ENCODE measurements at regions not wholly inside any gene's neighbourhood (a gene's known extent, or its start where the extent isn't known, plus 50 kb on each side); places are given as distances from the start of the nearest gene placed in this dataset.

GRCh38 chr3:124413989-124414598 lies 316.2 kb upstream of the UMPS start:
- no peak for DNase-seq

GRCh38 chr3:124415446-124415960 lies 314.7 kb upstream of the UMPS start:
- no peak for DNase-seq

GRCh38 chr3:124419303-124419702 lies 310.9 kb upstream of the UMPS start:
- DNase-seq: no peak

- DNase-seq: no peak
These were observed 309.9 kb upstream of the UMPS start for GRCh38 chr3:124420392-124420791.

- DNase-seq: no peak
These were observed 307.4 kb upstream of the UMPS start for GRCh38 chr3:124422805-124423204.

GRCh38 chr3:124424396-124424795 lies 305.9 kb upstream of the UMPS start:
- DNase-seq: no peak

- no peak for DNase-seq
These were observed 304.3 kb upstream of the UMPS start for GRCh38 chr3:124425972-124426371.

- no peak for DNase-seq
These were observed 301.7 kb upstream of the UMPS start for GRCh38 chr3:124428372-124429128.

GRCh38 chr3:124429129-124429815 lies 301.0 kb upstream of the UMPS start:
- no peak for DNase-seq

GRCh38 chr3:124431331-124431994 lies 298.8 kb upstream of the UMPS start:
- DNase-seq: no peak

- no peak for DNase-seq
These were observed 296.1 kb upstream of the UMPS start for GRCh38 chr3:124434176-124434575.

- no peak for DNase-seq
These were observed 294.8 kb upstream of the UMPS start for GRCh38 chr3:124435467-124435866.

GRCh38 chr3:124438813-124439212 lies 291.4 kb upstream of the UMPS start:
- DNase-seq: no peak

- no peak for DNase-seq
These were observed 290.6 kb upstream of the UMPS start for GRCh38 chr3:124439603-124440002.

GRCh38 chr3:124441766-124442165 lies 288.5 kb upstream of the UMPS start:
- DNase-seq: no peak

- no peak for DNase-seq
These were observed 287.8 kb upstream of the UMPS start for GRCh38 chr3:124442463-124442862.

GRCh38 chr3:124443446-124443845 lies 286.8 kb upstream of the UMPS start:
- DNase-seq: no peak

GRCh38 chr3:124444075-124444474 lies 286.2 kb upstream of the UMPS start:
- no peak for DNase-seq

- DNase-seq: no peak
These were observed 285.4 kb upstream of the UMPS start for GRCh38 chr3:124444896-124445295.

GRCh38 chr3:124447845-124448244 lies 282.4 kb upstream of the UMPS start:
- DNase-seq: no peak

- no peak for DNase-seq
These were observed 281.3 kb upstream of the UMPS start for GRCh38 chr3:124448954-124449353.

GRCh38 chr3:124450366-124450765 lies 279.9 kb upstream of the UMPS start:
- DNase-seq: no peak

GRCh38 chr3:124451630-124452317 lies 278.5 kb upstream of the UMPS start:
- DNase-seq: no peak

Data from activated T-cell treated with anti-CD3 and anti-CD28 coated beads for 4 hours (primary cell).